ENCODE measurements at regions not wholly inside any gene's neighbourhood (a gene's known extent, or its start where the extent isn't known, plus 50 kb on each side); places are given as distances from the start of the nearest gene placed in this dataset.

DNA sequence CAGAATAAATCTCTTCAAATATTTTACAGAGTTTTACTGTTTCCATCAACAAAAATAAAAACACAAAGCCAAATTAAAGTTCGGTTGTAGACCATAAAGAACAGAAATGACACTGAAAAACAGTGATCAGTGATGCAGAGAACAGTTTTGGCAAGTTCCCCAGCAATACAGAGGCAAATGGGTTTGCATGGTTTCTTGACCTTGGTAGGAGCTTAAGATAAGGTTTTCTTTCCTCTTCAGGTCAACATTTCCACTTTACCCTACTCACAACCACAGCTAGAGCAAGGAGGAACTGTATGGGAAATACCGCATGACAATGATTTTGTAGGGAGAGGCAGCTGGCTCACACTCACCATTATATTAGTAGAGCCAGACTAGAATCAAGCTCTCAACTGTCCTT, 199.5 kb downstream of the SH2D4B start:
- H3K27me3 ChIP-seq (ENCODE audit: control insufficient read depth in 2 of 2, insufficient read depth in 1 of 2, low read length in 1 of 2), result no peaks in the 10 kb centered on the region

DNA sequence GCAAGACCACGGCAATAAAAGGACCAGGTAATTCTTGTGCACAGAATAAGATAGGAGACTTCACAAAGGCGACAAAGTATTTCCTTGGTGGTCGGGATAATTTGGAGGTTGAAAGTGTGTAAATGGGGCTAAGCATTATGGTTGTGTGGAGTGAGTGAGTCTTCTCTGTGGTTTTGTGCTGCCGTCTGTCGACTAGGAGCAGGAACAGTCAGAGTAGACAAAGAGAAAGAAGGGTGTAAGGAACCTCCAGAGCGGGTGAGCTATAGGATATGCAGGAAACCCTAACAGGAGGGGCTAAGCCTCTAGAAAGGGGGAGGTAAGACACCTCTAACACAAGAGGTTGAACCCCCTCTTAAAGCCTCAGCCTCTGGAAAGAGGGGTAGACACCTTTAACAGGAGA, 201.6 kb downstream of the SH2D4B start:
- Histone ChIP-seq H3K36me3 (ENCODE audit: control insufficient read depth in 2 of 2, insufficient read depth in 2 of 2, low read length in 1 of 2) (no peaks in the 10 kb centered on the region), H3K4me3 (ENCODE audit: low read length in 2 of 2) (no peak overlapping the region), H3K9me3 (ENCODE audit: control insufficient read depth in 2 of 2, insufficient read depth in 1 of 2, low read length in 1 of 2) (no peaks in the 10 kb centered on the region), H3K27me3 (ENCODE audit: control insufficient read depth in 2 of 2, insufficient read depth in 1 of 2, low read length in 1 of 2) (no peaks in the 10 kb centered on the region), H3K27ac (ENCODE audit: low read depth in 1 of 2, low read length in 1 of 2) (no peak overlapping the region), H3K4me1 (ENCODE audit: control insufficient read depth in 2 of 2, insufficient read depth in 2 of 2, low read length in 2 of 2) (no peaks in the 10 kb centered on the region)
- WGBS, result 92% methylated on average over 6 of the region's 6 CpGs
- DNase-seq (ENCODE audit: low read depth in 6 of 9, low spot score in 9 of 9), result no peak

More for the DNA sequence above, 199.5 kb downstream of the SH2D4B start:
- H3K4me3 ChIP-seq (ENCODE audit: low read length in 2 of 2), result no peak overlapping the region
- H3K4me1 ChIP-seq (ENCODE audit: control insufficient read depth in 2 of 2, insufficient read depth in 2 of 2, low read length in 2 of 2), result no peaks in the 10 kb centered on the region
- no peak for DNase-seq (ENCODE audit: low read depth in 6 of 9, low spot score in 9 of 9)
- no peak overlapping the region for H3K27ac ChIP-seq (ENCODE audit: low read depth in 1 of 2, low read length in 1 of 2)
- H3K9me3 ChIP-seq (ENCODE audit: control insufficient read depth in 2 of 2, insufficient read depth in 1 of 2, low read length in 1 of 2), result no peaks in the 10 kb centered on the region
- no peaks in the 10 kb centered on the region for H3K36me3 ChIP-seq (ENCODE audit: control insufficient read depth in 2 of 2, insufficient read depth in 2 of 2, low read length in 1 of 2)
- WGBS, result 95% methylated on average over 2 of the region's 2 CpGs

GRCh38 chr10:80739963-80740715, 202.4 kb downstream of the SH2D4B start:
- WGBS, result 85% methylated on average over 18 of the region's 18 CpGs
- no peak overlapping the region for H3K27ac ChIP-seq (ENCODE audit: low read depth in 1 of 2, low read length in 1 of 2)
- H3K4me1 ChIP-seq (ENCODE audit: control insufficient read depth in 2 of 2, insufficient read depth in 2 of 2, low read length in 2 of 2), result no peaks in the 10 kb centered on the region
- H3K4me3 ChIP-seq (ENCODE audit: low read length in 2 of 2), result no peak overlapping the region
- no peaks in the 10 kb centered on the region for H3K27me3 ChIP-seq (ENCODE audit: control insufficient read depth in 2 of 2, insufficient read depth in 1 of 2, low read length in 1 of 2)
- no peaks in the 10 kb centered on the region for H3K9me3 ChIP-seq (ENCODE audit: control insufficient read depth in 2 of 2, insufficient read depth in 1 of 2, low read length in 1 of 2)
- H3K36me3 ChIP-seq (ENCODE audit: control insufficient read depth in 2 of 2, insufficient read depth in 2 of 2, low read length in 1 of 2), result no peaks in the 10 kb centered on the region
- no peak for DNase-seq (ENCODE audit: low read depth in 6 of 9, low spot score in 9 of 9)

- Histone ChIP-seq H3K4me3 (ENCODE audit: low read length in 2 of 2) (no peak overlapping the region), H3K4me1 (ENCODE audit: control insufficient read depth in 2 of 2, insufficient read depth in 2 of 2, low read length in 2 of 2) (no peaks in the 10 kb centered on the region), H3K27ac (ENCODE audit: low read depth in 1 of 2, low read length in 1 of 2) (no peak overlapping the region), H3K27me3 (ENCODE audit: control insufficient read depth in 2 of 2, insufficient read depth in 1 of 2, low read length in 1 of 2) (no peaks in the 10 kb centered on the region), H3K36me3 (ENCODE audit: control insufficient read depth in 2 of 2, insufficient read depth in 2 of 2, low read length in 1 of 2) (no peaks in the 10 kb centered on the region), H3K9me3 (ENCODE audit: control insufficient read depth in 2 of 2, insufficient read depth in 1 of 2, low read length in 1 of 2) (no peaks in the 10 kb centered on the region)
- WGBS, result 98% methylated on average over 2 of the region's 2 CpGs
- DNase-seq (ENCODE audit: low read depth in 6 of 9, low spot score in 9 of 9), result no peak
These were observed 203.6 kb downstream of the SH2D4B start for GRCh38 chr10:80741278-80741677.

GRCh38 chr10:80750268-80750667, 212.6 kb downstream of the SH2D4B start:
- 96% methylated on average over 3 of the region's 3 CpGs for WGBS
- no peak for DNase-seq (ENCODE audit: low read depth in 6 of 9, low spot score in 9 of 9)
- Histone ChIP-seq H3K27ac (ENCODE audit: low read depth in 1 of 2, low read length in 1 of 2) (no peak overlapping the region), H3K4me1 (ENCODE audit: control insufficient read depth in 2 of 2, insufficient read depth in 2 of 2, low read length in 2 of 2) (no peaks in the 10 kb centered on the region), H3K9me3 (ENCODE audit: control insufficient read depth in 2 of 2, insufficient read depth in 1 of 2, low read length in 1 of 2) (no peaks in the 10 kb centered on the region), H3K4me3 (ENCODE audit: low read length in 2 of 2) (no peak overlapping the region), H3K36me3 (ENCODE audit: control insufficient read depth in 2 of 2, insufficient read depth in 2 of 2, low read length in 1 of 2) (no peaks in the 10 kb centered on the region), H3K27me3 (ENCODE audit: control insufficient read depth in 2 of 2, insufficient read depth in 1 of 2, low read length in 1 of 2) (no peaks in the 10 kb centered on the region)

GRCh38 chr10:80751940-80752339, 214.2 kb downstream of the SH2D4B start:
- 98% methylated on average over 1 of the region's 1 CpG for WGBS
- no peak overlapping the region for H3K27ac ChIP-seq (ENCODE audit: low read depth in 1 of 2, low read length in 1 of 2)
- no peak overlapping the region for H3K4me3 ChIP-seq (ENCODE audit: low read length in 2 of 2)
- DNase-seq (ENCODE audit: low read depth in 6 of 9, low spot score in 9 of 9), result no peak
- H3K36me3 ChIP-seq (ENCODE audit: control insufficient read depth in 2 of 2, insufficient read depth in 2 of 2, low read length in 1 of 2), result no peaks in the 10 kb centered on the region
- no peaks in the 10 kb centered on the region for H3K4me1 ChIP-seq (ENCODE audit: control insufficient read depth in 2 of 2, insufficient read depth in 2 of 2, low read length in 2 of 2)
- H3K27me3 ChIP-seq (ENCODE audit: control insufficient read depth in 2 of 2, insufficient read depth in 1 of 2, low read length in 1 of 2), result no peaks in the 10 kb centered on the region
- H3K9me3 ChIP-seq (ENCODE audit: control insufficient read depth in 2 of 2, insufficient read depth in 1 of 2, low read length in 1 of 2), result no peaks in the 10 kb centered on the region

DNA sequence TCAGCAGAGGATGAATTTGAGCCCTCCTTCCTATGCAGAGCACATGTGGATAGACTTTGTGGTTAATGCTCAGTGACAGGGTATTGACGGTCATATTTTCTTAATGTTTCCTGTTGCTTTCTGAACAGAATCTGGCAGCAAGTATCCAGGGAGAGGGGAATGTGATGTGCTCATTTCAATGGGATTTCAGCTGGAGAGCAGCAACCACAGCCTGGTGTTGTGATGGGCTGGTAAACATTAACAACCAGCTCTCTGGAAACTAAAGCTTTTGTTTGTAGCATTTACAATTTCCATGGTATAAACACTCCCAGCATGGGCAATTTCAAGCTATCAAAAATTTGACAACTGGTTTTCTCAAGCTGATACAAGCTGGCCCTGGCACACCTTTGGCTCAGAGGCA, 215.9 kb downstream of the SH2D4B start:
- Histone ChIP-seq H3K4me3 (ENCODE audit: low read length in 2 of 2) (no peak overlapping the region), H3K27me3 (ENCODE audit: control insufficient read depth in 2 of 2, insufficient read depth in 1 of 2, low read length in 1 of 2) (no peaks in the 10 kb centered on the region), H3K27ac (ENCODE audit: low read depth in 1 of 2, low read length in 1 of 2) (no peak overlapping the region), H3K4me1 (ENCODE audit: control insufficient read depth in 2 of 2, insufficient read depth in 2 of 2, low read length in 2 of 2) (no peaks in the 10 kb centered on the region), H3K36me3 (ENCODE audit: control insufficient read depth in 2 of 2, insufficient read depth in 2 of 2, low read length in 1 of 2) (no peaks in the 10 kb centered on the region), H3K9me3 (ENCODE audit: control insufficient read depth in 2 of 2, insufficient read depth in 1 of 2, low read length in 1 of 2) (no peaks in the 10 kb centered on the region)
- DNase-seq (ENCODE audit: low read depth in 6 of 9, low spot score in 9 of 9), result no peak
- 30% methylated on average over 1 of the region's 1 CpG for WGBS

GRCh38 chr10:80755893-80756292, 218.2 kb downstream of the SH2D4B start:
- no peaks in the 10 kb centered on the region for H3K9me3 ChIP-seq (ENCODE audit: control insufficient read depth in 2 of 2, insufficient read depth in 1 of 2, low read length in 1 of 2)
- DNase-seq (ENCODE audit: low read depth in 6 of 9, low spot score in 9 of 9), result no peak
- WGBS, result 89% methylated on average over 2 of the region's 2 CpGs
- H3K27ac ChIP-seq (ENCODE audit: low read depth in 1 of 2, low read length in 1 of 2), result no peak overlapping the region
- no peak overlapping the region for H3K4me3 ChIP-seq (ENCODE audit: low read length in 2 of 2)
- no peaks in the 10 kb centered on the region for H3K36me3 ChIP-seq (ENCODE audit: control insufficient read depth in 2 of 2, insufficient read depth in 2 of 2, low read length in 1 of 2)
- H3K4me1 ChIP-seq (ENCODE audit: control insufficient read depth in 2 of 2, insufficient read depth in 2 of 2, low read length in 2 of 2), result no peaks in the 10 kb centered on the region
- no peaks in the 10 kb centered on the region for H3K27me3 ChIP-seq (ENCODE audit: control insufficient read depth in 2 of 2, insufficient read depth in 1 of 2, low read length in 1 of 2)

GRCh38 chr10:80759693-80760092, 222.0 kb downstream of the SH2D4B start:
- no peak for DNase-seq (ENCODE audit: low read depth in 6 of 9, low spot score in 9 of 9)
- WGBS, result 94% methylated on average over 5 of the region's 5 CpGs
- H3K36me3 ChIP-seq (ENCODE audit: control insufficient read depth in 2 of 2, insufficient read depth in 2 of 2, low read length in 1 of 2), result no peaks in the 10 kb centered on the region

More at GRCh38 chr10:80759693-80760092, 222.0 kb downstream of the SH2D4B start:
- Histone ChIP-seq H3K27me3 (ENCODE audit: control insufficient read depth in 2 of 2, insufficient read depth in 1 of 2, low read length in 1 of 2) (no peaks in the 10 kb centered on the region), H3K9me3 (ENCODE audit: control insufficient read depth in 2 of 2, insufficient read depth in 1 of 2, low read length in 1 of 2) (no peaks in the 10 kb centered on the region), H3K4me1 (ENCODE audit: control insufficient read depth in 2 of 2, insufficient read depth in 2 of 2, low read length in 2 of 2) (no peaks in the 10 kb centered on the region), H3K4me3 (ENCODE audit: low read length in 2 of 2) (no peak overlapping the region), H3K27ac (ENCODE audit: low read depth in 1 of 2, low read length in 1 of 2) (no peak overlapping the region)
